Endothelial cell of umbilical vein (primary cell): ENCODE measurements at regions not wholly inside any gene's neighbourhood (a gene's known extent, or its start where the extent isn't known, plus 50 kb on each side); places are given as distances from the start of the nearest gene placed in this dataset.

Experiments used
- BruUV-seq: library from RNA; stranded (reverse); fragments of 400-500 nt; replicated peaks from 2 replicates; lab custom pipeline; 2021; lab: Mats Ljungman, UMichigan
- CTCF ChIA-PET: fragments of 300-600, 350-600 bp; sonication (Branson Sonifier 250); formaldehyde crosslinking; loops from one replicate; lab custom pipeline; 2021; ENCODE audit warnings: antibody characterized with exemption, inconsistent platforms; lab: Charles Lee
- POLR2A ChIA-PET: fragments of 300-600, 350-600 bp; sonication (Branson Sonifier 250); formaldehyde crosslinking; loops from one replicate; lab custom pipeline; 2021; ENCODE audit warnings: antibody characterized with exemption, inconsistent platforms; lab: Charles Lee
- DNase-seq: peaks from one replicate; pipeline ENCODE4 v3.0.0-alpha.2; 2011; ENCODE audit warnings: low read depth, low spot score
- FAIRE-seq: peaks from 2 replicates; lab custom pipeline; 2011; peaks lifted over from hg19 to GRCh38; lab: Jason Lieb, UNC
- H2AFZ ChIP-seq: 2 replicates; pipeline ENCODE4 v1.6.0; 2012; ENCODE audit warnings: low read depth, low read length, control low read depth, inconsistent platforms
- H3K27ac ChIP-seq: 2 replicates; pipeline ENCODE4 v1.5.1; 2011; ENCODE audit warnings: low read depth, mild to moderate bottlenecking, control low read depth, low read length, moderate library complexity; ENCODE audit not compliant: insufficient read depth
- H3K27me3 ChIP-seq, 2 experiments: 2 replicates each; pipeline versions ENCODE4 v1.6.0 to v1.6.1; 2011; ENCODE audit warnings: low read length in 2 of 2, mixed read lengths in 1 of 2; ENCODE audit not compliant: control insufficient read depth in 2 of 2, insufficient read depth in 2 of 2
- H3K36me3 ChIP-seq, 2 experiments: 2 replicates in 1 of 2; 3 replicates in 1 of 2; pipeline ENCODE4 v1.5.1; 2011; ENCODE audit warnings: low read length in 2 of 2, mild to moderate bottlenecking in 1 of 2, moderate library complexity in 1 of 2; ENCODE audit not compliant: control insufficient read depth in 2 of 2, insufficient read depth in 2 of 2; ENCODE audit errors: extremely low read depth in 1 of 2
- H3K4me1 ChIP-seq: 3 replicates; pipeline ENCODE4 v1.5.1; 2011; ENCODE audit warnings: mild to moderate bottlenecking, low read length; ENCODE audit not compliant: control insufficient read depth, insufficient read depth; ENCODE audit errors: extremely low read depth
- H3K4me2 ChIP-seq: 2 replicates; pipeline ENCODE4 v1.6.1; 2011; ENCODE audit warnings: low read length, control low read depth, mixed read lengths; ENCODE audit not compliant: insufficient read depth
- H3K4me3 ChIP-seq, 3 experiments: fragments of 200-600 bp in 1 of 3; sonication (generic), shearing (Covaris generic) in 1 of 3; replicated peaks in 1 of 3; 2 replicates each; pipeline ENCODE4 v1.5.1; 2011 to 2016; ENCODE audit warnings: control low read depth in 3 of 3, low read length in 3 of 3, mild to moderate bottlenecking in 2 of 3, inconsistent platforms in 1 of 3, low read depth in 1 of 3, moderate library complexity in 1 of 3; ENCODE audit not compliant: insufficient read depth in 1 of 3
- H3K79me2 ChIP-seq: 2 replicates; pipeline ENCODE4 v1.6.0; 2012; ENCODE audit warnings: low read length, inconsistent platforms; ENCODE audit not compliant: control insufficient read depth, insufficient read depth
- H3K9ac ChIP-seq: replicated peaks from 2 replicates; pipeline ENCODE3; 2011; ENCODE audit warnings: low read length, control low read depth; ENCODE audit not compliant: insufficient read depth; ENCODE audit errors: extremely low read depth
- H3K9me1 ChIP-seq: replicated peaks from 3 replicates; pipeline ENCODE4 v1.6.0; 2011; ENCODE audit warnings: mild to moderate bottlenecking, low read length; ENCODE audit not compliant: control insufficient read depth, insufficient read depth; ENCODE audit errors: extremely low read depth
- H3K9me3 ChIP-seq: replicated peaks from 2 replicates; pipeline ENCODE4 v1.5.1; 2012; ENCODE audit warnings: low read length, inconsistent platforms; ENCODE audit not compliant: control insufficient read depth, insufficient read depth
- H4K20me1 ChIP-seq: replicated peaks from 2 replicates; pipeline ENCODE3; 2011; ENCODE audit warnings: mild to moderate bottlenecking, low read length; ENCODE audit not compliant: control insufficient read depth, insufficient read depth; ENCODE audit errors: extremely low read depth
- CTCF ChIP-seq, 2 donors: IDR thresholded peaks; 1 replicate in 1 of 2; 2 replicates in 1 of 2; pipeline ENCODE4 v1.5.1; 2011; ENCODE audit warnings: low read length in 2 of 2, mild to moderate bottlenecking in 2 of 2, moderate library complexity in 2 of 2, control low read depth in 1 of 2, inconsistent platforms in 1 of 2, low read depth in 1 of 2; ENCODE audit not compliant: insufficient read depth in 1 of 2; ENCODE audit errors: extremely low read depth in 1 of 2
- EZH2 ChIP-seq: IDR thresholded peaks from 2 replicates; pipeline ENCODE4 v1.6.1; 2012; ENCODE audit warnings: borderline replicate concordance, low read depth, mild to moderate bottlenecking, moderate library complexity, low read length, inconsistent platforms; ENCODE audit not compliant: severe bottlenecking
- FOS ChIP-seq: IDR thresholded peaks from 2 replicates; pipeline ENCODE4 v1.6.1; 2011; ENCODE audit warnings: mild to moderate bottlenecking, low read length, moderate library complexity, borderline replicate concordance; ENCODE audit not compliant: insufficient read depth
- GATA2 ChIP-seq: IDR thresholded peaks from 2 replicates; pipeline ENCODE4 v1.7.0; 2011; ENCODE audit warnings: low read depth, mild to moderate bottlenecking, moderate library complexity, mixed read lengths, low read length; ENCODE audit not compliant: insufficient read length, insufficient read depth
- JUN ChIP-seq: IDR thresholded peaks from 2 replicates; pipeline ENCODE4 v1.6.1; 2011; ENCODE audit warnings: borderline replicate concordance, low read depth; ENCODE audit not compliant: insufficient read length, insufficient read depth
- MAX ChIP-seq: IDR thresholded peaks from 2 replicates; pipeline ENCODE4 v1.6.1; 2011; ENCODE audit not compliant: insufficient read depth, insufficient read length
- MYC ChIP-seq: IDR thresholded peaks from one replicate; pipeline ENCODE4 v1.6.1; 2011; ENCODE audit warnings: mild to moderate bottlenecking, low read depth, low read length
- POLR2A ChIP-seq: IDR thresholded peaks from 2 replicates; pipeline ENCODE4 v1.6.1; 2012; ENCODE audit warnings: low read depth, mild to moderate bottlenecking, control low read depth, low read length
- POLR2AphosphoS5 ChIP-seq: IDR thresholded peaks from 2 replicates; pipeline ENCODE4 v1.6.1; 2012; ENCODE audit warnings: low read depth, mild to moderate bottlenecking, control low read depth, low read length, moderate library complexity; ENCODE audit not compliant: insufficient read depth
- dilution Hi-C: fragments of 300-500 bp; cut with MboI; formaldehyde crosslinking; loops from one replicate; pipeline ENCODE4 v1.15.0; 2019; ENCODE audit warnings: low sequenced_read_pairs; ENCODE audit not compliant: extremely low pct_ligation_motif_present
- intact Hi-C: fragments of 100-400 bp; cut with micrococcal nuclease; formaldehyde crosslinking; loops from one replicate; pipeline ENCODE4 v1.10.0; 2022

GRCh38 chr7:86282014-86282682 lies 361.6 kb upstream of the GRM3 start:
- ChIA-PET POLR2A (no interaction called here), CTCF (interaction anchor here (1.5 kb wide), 1 partner anchor 17 kb away, joined by 3 read pairs; no protein-coding TSS in a partner anchor)
- H4K20me1 ChIP-seq, result no peaks in the 10 kb centered on the region
- DNase-seq (no peak), FAIRE-seq (no peak)
- H3K9me3 ChIP-seq, result peaks cover 2% of the 10 kb centered on the region
- no peak overlapping the region for H2AFZ ChIP-seq
- H3K4me2 ChIP-seq, result no peak overlapping the region
- dilution Hi-C loops, result no loop called here
- TF ChIP-seq EZH2, result no peak
- no peak for TF ChIP-seq MAX
- no peak for TF ChIP-seq POLR2AphosphoS5
- TF ChIP-seq POLR2A, result no peak
- TF ChIP-seq GATA2, result no peak
- TF ChIP-seq MYC, result no peak
- TF ChIP-seq JUN, result no peak
- no peak for TF ChIP-seq FOS
- no peak for TF ChIP-seq CTCF (IDR thresholded peaks at IDR 0.05; ENCODE audit: extremely low read depth in 1 of 2, insufficient read depth in 1 of 2, low read depth in 1 of 2, low read length in 2 of 2)
- no peak overlapping the region for H3K9ac ChIP-seq
- no peaks in the 10 kb centered on the region for H3K36me3 ChIP-seq
- H3K27me3 ChIP-seq, result no peaks in the 10 kb centered on the region
- no TSS peak for BruUV-seq
- no peak overlapping the region for H3K4me3 ChIP-seq
- no peaks in the 10 kb centered on the region for H3K4me1 ChIP-seq
- H3K9me1 ChIP-seq, result no peaks in the 10 kb centered on the region
- no peak overlapping the region for H3K27ac ChIP-seq
- intact Hi-C loops, result no loop called here
- no peaks in the 10 kb centered on the region for H3K79me2 ChIP-seq
